Iris pigment epithelial cell (primary cell): ENCODE measurements at regions not wholly inside any gene's neighbourhood (a gene's known extent, or its start where the extent isn't known, plus 50 kb on each side); places are given as distances from the start of the nearest gene placed in this dataset.

Experiments used
- DNase-seq: peaks from one replicate; pipeline ENCODE4 v3.0.0-alpha.2; 2011; ENCODE audit warnings: low read depth

GRCh38 chr3:46090161-46090591 is 62.9 kb upstream of the XCR1 start:
- no peak for DNase-seq

- DNase-seq = peak; percentile 93
Measured at GRCh38 chr3:46089237-46090011, 62.1 kb upstream of the XCR1 start.

GRCh38 chr3:46087871-46088270 is 60.6 kb upstream of the XCR1 start:
- DNase-seq = peak; percentile 50

DNA sequence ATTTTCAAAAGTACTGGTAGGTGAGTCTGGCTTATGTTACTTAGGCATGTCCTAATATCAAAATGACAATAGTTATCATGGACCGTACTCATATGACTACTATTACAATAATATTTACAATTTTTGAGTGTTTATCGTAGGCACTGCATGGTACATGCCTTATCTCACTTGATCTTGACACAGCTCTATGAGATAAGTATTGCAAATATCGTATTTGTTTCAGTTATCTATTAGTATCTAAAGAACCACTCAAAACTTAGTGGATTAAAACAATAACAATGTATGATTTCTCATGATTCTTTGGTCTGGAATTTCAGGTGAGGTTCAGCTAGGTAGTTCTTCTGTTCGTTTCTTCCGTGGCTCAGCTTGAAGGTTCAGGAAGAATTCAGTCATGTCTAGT is 59.7 kb upstream of the XCR1 start:
- DNase-seq = no peak

DNA sequence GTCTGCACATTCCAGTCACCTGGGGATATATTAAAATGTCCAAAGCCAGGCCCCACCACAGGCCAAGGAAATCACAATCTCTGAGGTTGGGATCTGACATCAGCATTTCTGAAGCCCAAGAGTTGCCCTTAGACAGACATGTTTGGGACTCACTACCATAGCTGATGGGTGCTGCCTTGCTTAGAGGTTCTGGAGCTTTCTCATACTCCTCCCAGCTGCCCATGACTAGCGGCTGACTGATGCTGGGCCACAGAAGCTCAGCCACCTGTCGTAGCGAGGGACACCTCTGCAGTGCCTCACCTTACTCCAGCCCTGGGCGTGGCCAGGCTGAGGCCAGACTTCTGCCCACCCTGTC is 58.8 kb upstream of the XCR1 start:
- no peak for DNase-seq

DNA sequence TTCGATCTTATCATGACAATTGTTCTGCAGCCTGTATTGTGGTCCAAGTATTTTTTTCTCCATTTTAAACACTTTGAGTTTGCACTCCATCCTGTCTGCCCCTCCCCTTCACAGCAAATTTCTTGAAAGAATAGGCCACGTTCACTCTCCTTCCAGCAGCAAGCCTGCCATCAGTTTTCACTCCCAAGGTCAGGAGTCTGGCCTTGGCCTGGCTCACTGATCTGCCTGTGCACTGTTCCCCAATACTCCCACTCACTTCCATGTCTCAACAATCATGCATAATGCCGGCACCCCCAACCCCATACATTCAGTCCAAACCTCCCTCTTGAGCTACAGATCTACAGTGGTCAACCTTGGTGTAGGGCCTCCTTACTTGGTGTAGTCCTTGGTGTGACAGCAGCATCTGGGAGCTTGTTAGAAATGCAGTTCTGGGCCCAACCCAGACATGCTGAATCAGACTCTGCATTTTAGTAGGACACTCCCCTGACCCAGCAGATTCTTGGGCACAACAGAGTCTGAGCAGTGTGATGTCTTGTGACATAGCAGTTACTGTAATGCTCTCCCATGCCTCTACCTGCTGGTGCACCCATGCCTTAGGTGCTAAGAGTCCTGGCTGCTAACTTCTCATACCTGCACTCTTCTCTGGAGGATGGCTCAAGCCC is 58.3 kb upstream of the XCR1 start:
- DNase-seq = no peak

- no peak for DNase-seq
Measured at GRCh38 chr3:46083956-46084355, 56.7 kb upstream of the XCR1 start.

GRCh38 chr3:46082849-46083248 is 55.6 kb upstream of the XCR1 start:
- DNase-seq = no peak

DNA sequence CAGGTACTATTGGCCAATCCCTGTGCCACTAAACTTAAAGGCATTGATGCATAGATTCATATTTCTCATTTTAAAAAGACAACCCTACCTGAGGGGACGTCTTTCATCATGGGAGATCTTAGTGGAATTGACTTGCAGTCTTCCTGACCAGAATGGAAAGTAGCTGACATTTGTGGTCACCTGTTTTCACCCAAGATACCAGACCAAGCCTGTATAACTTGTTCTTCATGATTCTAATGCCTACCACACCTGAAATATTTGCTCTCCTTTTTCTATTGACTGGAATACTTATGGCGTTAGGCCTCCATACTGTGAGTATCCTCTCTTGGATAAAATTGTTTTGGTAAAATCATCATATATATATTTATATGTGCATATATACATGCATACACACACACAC is 54.7 kb upstream of the XCR1 start:
- no peak for DNase-seq

- DNase-seq = no peak
Measured at GRCh38 chr3:46080969-46081345, 53.7 kb upstream of the XCR1 start.

- DNase-seq = no peak
Measured at GRCh38 chr3:46080124-46080968, 53.1 kb upstream of the XCR1 start.

- peak; percentile 88 for DNase-seq
Measured at GRCh38 chr3:46078712-46079400, 51.6 kb upstream of the XCR1 start.
